KMS-11 (cell line): ENCODE measurements at regions not wholly inside any gene's neighbourhood (a gene's known extent, or its start where the extent isn't known, plus 50 kb on each side); places are given as distances from the start of the nearest gene placed in this dataset.

ENCODE experiments used
- H2AFZ ChIP-seq: fragments of 200-600 bp; sonication (generic); 2 replicates; pipeline ENCODE4 v1.6.1; 2016; ENCODE audit warnings: antibody characterized with exemption, mixed run types, low read depth
- H3K27ac ChIP-seq: fragments of 200-600 bp; sonication (generic); 2 replicates; pipeline ENCODE4 v1.6.1; 2016; ENCODE audit warnings: mild to moderate bottlenecking, mixed run types
- H3K27me3 ChIP-seq: fragments of 200-600 bp; sonication (generic); 2 replicates; pipeline ENCODE4 v1.6.1; 2017; ENCODE audit warnings: mild to moderate bottlenecking, low read depth, mixed run types, moderate library complexity; ENCODE audit not compliant: insufficient read depth
- H3K36me3 ChIP-seq: fragments of 200-600 bp; sonication (generic); 2 replicates; pipeline ENCODE4 v1.6.1; 2017; ENCODE audit warnings: mild to moderate bottlenecking, mixed run types; ENCODE audit not compliant: insufficient read depth
- H3K4me1 ChIP-seq: fragments of 200-600 bp; sonication (generic); 2 replicates; pipeline ENCODE4 v1.6.1; 2016; ENCODE audit warnings: mild to moderate bottlenecking, low read depth, mixed run types; ENCODE audit not compliant: poor library complexity, severe bottlenecking
- H3K4me2 ChIP-seq: fragments of 200-600 bp; sonication (generic); 2 replicates; pipeline ENCODE4 v1.7.0; 2016; ENCODE audit warnings: mild to moderate bottlenecking, mixed run types
- H3K4me3 ChIP-seq: fragments of 200-600 bp; sonication (generic); IDR thresholded peaks from 2 replicates; pipeline ENCODE4 v1.6.1; 2017; ENCODE audit warnings: low read depth, low read length, mixed read lengths; ENCODE audit not compliant: insufficient read depth
- H3K79me2 ChIP-seq: fragments of 200-600 bp; sonication (generic); 2 replicates; pipeline ENCODE4 v1.6.1; 2016; ENCODE audit warnings: low read depth, mixed run types; ENCODE audit not compliant: insufficient read depth
- H3K9ac ChIP-seq: fragments of 200-600 bp; sonication (generic); 2 replicates; pipeline ENCODE4 v1.6.1; 2016; ENCODE audit warnings: mild to moderate bottlenecking, mixed run types
- H4K20me1 ChIP-seq: fragments of 200-600 bp; sonication (generic); 2 replicates; pipeline ENCODE4 v1.6.1; 2016; ENCODE audit warnings: mild to moderate bottlenecking, mixed run types; ENCODE audit not compliant: insufficient read depth
- TF ChIP-seq, protein P1 (sequence below): fragments of 200-600 bp; sonication (generic); conservative IDR thresholded peaks from 2 replicates; pipeline ENCODE4 v1.6.1; 2017; ENCODE audit warnings: low read depth, mild to moderate bottlenecking, antibody characterized with exemption, low read length, moderate library complexity, mixed read lengths

- no peaks in the 10 kb centered on the region for H3K27me3 ChIP-seq
- no peaks in the 10 kb centered on the region for H4K20me1 ChIP-seq
- H3K4me2 ChIP-seq: no peak overlapping the region
- no peak overlapping the region for H2AFZ ChIP-seq
- no peak overlapping the region for H3K9ac ChIP-seq
- H3K79me2 ChIP-seq: no peaks in the 10 kb centered on the region
- no peaks in the 10 kb centered on the region for H3K36me3 ChIP-seq
- TF ChIP-seq, protein P1, sequence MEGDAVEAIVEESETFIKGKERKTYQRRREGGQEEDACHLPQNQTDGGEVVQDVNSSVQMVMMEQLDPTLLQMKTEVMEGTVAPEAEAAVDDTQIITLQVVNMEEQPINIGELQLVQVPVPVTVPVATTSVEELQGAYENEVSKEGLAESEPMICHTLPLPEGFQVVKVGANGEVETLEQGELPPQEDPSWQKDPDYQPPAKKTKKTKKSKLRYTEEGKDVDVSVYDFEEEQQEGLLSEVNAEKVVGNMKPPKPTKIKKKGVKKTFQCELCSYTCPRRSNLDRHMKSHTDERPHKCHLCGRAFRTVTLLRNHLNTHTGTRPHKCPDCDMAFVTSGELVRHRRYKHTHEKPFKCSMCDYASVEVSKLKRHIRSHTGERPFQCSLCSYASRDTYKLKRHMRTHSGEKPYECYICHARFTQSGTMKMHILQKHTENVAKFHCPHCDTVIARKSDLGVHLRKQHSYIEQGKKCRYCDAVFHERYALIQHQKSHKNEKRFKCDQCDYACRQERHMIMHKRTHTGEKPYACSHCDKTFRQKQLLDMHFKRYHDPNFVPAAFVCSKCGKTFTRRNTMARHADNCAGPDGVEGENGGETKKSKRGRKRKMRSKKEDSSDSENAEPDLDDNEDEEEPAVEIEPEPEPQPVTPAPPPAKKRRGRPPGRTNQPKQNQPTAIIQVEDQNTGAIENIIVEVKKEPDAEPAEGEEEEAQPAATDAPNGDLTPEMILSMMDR: no peak
- no peak overlapping the region for H3K4me3 ChIP-seq
- no peaks in the 10 kb centered on the region for H3K4me1 ChIP-seq
- H3K27ac ChIP-seq: no peak overlapping the region
Measured at GRCh38 chr13:33479105-33479504, 193.6 kb upstream of the STARD13 start.

DNA sequence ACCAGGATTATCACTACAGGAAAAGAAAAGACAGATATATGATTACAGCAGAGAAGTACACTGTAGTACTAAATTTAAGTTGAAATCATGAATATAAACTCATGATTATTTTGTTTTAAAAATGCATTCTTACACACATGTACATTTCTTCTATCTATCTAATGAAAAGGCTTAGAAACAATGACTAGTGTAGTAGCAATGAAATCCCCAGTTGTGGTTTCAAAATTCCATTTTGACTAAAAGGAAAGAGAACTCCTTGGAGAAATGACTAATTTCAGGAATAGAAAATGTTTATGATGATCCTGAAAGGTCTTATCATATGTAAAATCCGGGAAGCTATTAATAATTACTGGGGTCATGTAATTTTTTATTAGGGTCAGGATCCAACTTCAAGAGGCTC lies 195.0 kb upstream of the STARD13 start:
- no peaks in the 10 kb centered on the region for H3K79me2 ChIP-seq

DNA sequence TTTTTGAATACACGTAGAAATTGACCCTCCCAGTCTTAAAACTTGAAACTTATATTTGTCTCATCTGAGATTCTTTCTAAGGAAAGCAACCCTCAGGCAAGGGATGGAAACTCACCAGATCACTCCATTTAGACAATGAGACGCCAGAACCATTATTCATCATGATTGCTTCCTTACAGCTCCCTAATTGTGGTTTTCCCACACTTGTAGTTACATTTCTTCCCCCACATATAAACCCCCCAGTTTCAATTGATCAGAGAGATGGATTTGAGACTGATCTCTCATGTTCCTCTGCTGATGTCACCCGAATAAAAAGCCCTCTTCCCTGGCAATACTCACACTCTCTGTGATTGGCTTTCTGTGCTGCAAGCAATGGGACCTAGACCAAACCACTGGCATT lies 197.9 kb upstream of the STARD13 start:
- no peak overlapping the region for H3K27ac ChIP-seq
- H3K4me1 ChIP-seq: no peaks in the 10 kb centered on the region
- H3K4me2 ChIP-seq: no peak overlapping the region
- no peaks in the 10 kb centered on the region for H3K36me3 ChIP-seq
- H3K27me3 ChIP-seq: no peaks in the 10 kb centered on the region
- H4K20me1 ChIP-seq: no peaks in the 10 kb centered on the region
- no peak overlapping the region for H2AFZ ChIP-seq
- H3K4me3 ChIP-seq: no peak overlapping the region
- H3K79me2 ChIP-seq: no peaks in the 10 kb centered on the region
- H3K9ac ChIP-seq: no peak overlapping the region
- TF ChIP-seq, protein P1: no peak

More for the DNA sequence above, 195.0 kb upstream of the STARD13 start:
- no peaks in the 10 kb centered on the region for H4K20me1 ChIP-seq
- TF ChIP-seq, protein P1: no peak
- H2AFZ ChIP-seq: no peak overlapping the region
- H3K4me2 ChIP-seq: no peak overlapping the region
- no peaks in the 10 kb centered on the region for H3K4me1 ChIP-seq
- no peaks in the 10 kb centered on the region for H3K36me3 ChIP-seq
- no peak overlapping the region for H3K4me3 ChIP-seq
- H3K27ac ChIP-seq: no peak overlapping the region
- no peaks in the 10 kb centered on the region for H3K27me3 ChIP-seq
- H3K9ac ChIP-seq: no peak overlapping the region

GRCh38 chr13:33485247-33485646 lies 199.7 kb upstream of the STARD13 start:
- TF ChIP-seq, protein P1: no peak
- Histone ChIP-seq H4K20me1 (no peaks in the 10 kb centered on the region), H3K36me3 (no peaks in the 10 kb centered on the region)

More at GRCh38 chr13:33485247-33485646, 199.7 kb upstream of the STARD13 start:
- Histone ChIP-seq H3K79me2 (no peaks in the 10 kb centered on the region), H3K4me2 (no peak overlapping the region), H3K4me1 (no peaks in the 10 kb centered on the region), H3K27ac (no peak overlapping the region), H3K4me3 (no peak overlapping the region), H3K27me3 (no peaks in the 10 kb centered on the region), H2AFZ (no peak overlapping the region), H3K9ac (no peak overlapping the region)
